GM23248 (cell line): ENCODE measurements at regions not wholly inside any gene's neighbourhood (a gene's known extent, or its start where the extent isn't known, plus 50 kb on each side); places are given as distances from the start of the nearest gene placed in this dataset.

ENCODE experiments used
- DNase-seq: peaks from one replicate; pipeline ENCODE4 v3.0.0-alpha.2; 2015
- H2AFZ ChIP-seq: fragments of 200-600 bp; sonication (generic); 2 replicates; pipeline ENCODE4 v1.6.1; 2016; ENCODE audit warnings: antibody characterized with exemption
- H3F3A ChIP-seq: fragments of 200-600 bp; sonication (generic); 2 replicates; pipeline ENCODE4 v1.6.1; 2016; ENCODE audit warnings: mild to moderate bottlenecking, antibody characterized with exemption, mixed run types; ENCODE audit not compliant: insufficient read depth
- H3K27ac ChIP-seq: fragments of 200-600 bp; sonication (generic); 2 replicates; pipeline ENCODE4 v1.5.1; 2016; ENCODE audit warnings: mild to moderate bottlenecking
- H3K27me3 ChIP-seq: fragments of 200-600 bp; sonication (generic); replicated peaks from 2 replicates; pipeline ENCODE4 v1.6.1; 2016; ENCODE audit warnings: mild to moderate bottlenecking; ENCODE audit not compliant: insufficient read depth
- H3K36me3 ChIP-seq: fragments of 200-600 bp; sonication (generic); 2 replicates; pipeline ENCODE4 v1.6.1; 2016; ENCODE audit warnings: low read depth, mild to moderate bottlenecking
- H3K4me1 ChIP-seq: fragments of 200-600 bp; sonication (generic); 2 replicates; pipeline ENCODE4 v1.6.1; 2016; ENCODE audit warnings: mild to moderate bottlenecking; ENCODE audit not compliant: insufficient read depth
- H3K4me2 ChIP-seq: fragments of 200-600 bp; sonication (generic); one replicate; pipeline ENCODE4 v1.6.1; 2016; ENCODE audit warnings: mild to moderate bottlenecking; ENCODE audit not compliant: unreplicated experiment
- H3K4me3 ChIP-seq: fragments of 200-600 bp; sonication (generic); 2 replicates; pipeline ENCODE4 v1.5.1; 2016; ENCODE audit warnings: mild to moderate bottlenecking
- H3K79me2 ChIP-seq: fragments of 200-600 bp; sonication (generic); 2 replicates; pipeline ENCODE4 v1.6.1; 2016; ENCODE audit warnings: mild to moderate bottlenecking; ENCODE audit not compliant: insufficient read depth
- H3K9ac ChIP-seq: fragments of 200-600 bp; sonication (generic); 2 replicates; pipeline ENCODE4 v1.6.1; 2016; ENCODE audit warnings: mild to moderate bottlenecking
- H3K9me2 ChIP-seq: fragments of 200-600 bp; sonication (generic); 2 replicates; pipeline ENCODE4 v1.6.1; 2016; ENCODE audit warnings: mixed run types, mild to moderate bottlenecking, moderate library complexity; ENCODE audit not compliant: insufficient read depth
- H3K9me3 ChIP-seq: fragments of 200-600 bp; sonication (generic); one replicate; pipeline ENCODE4 v1.6.1; 2017; ENCODE audit warnings: low read depth
- H4K20me1 ChIP-seq: fragments of 200-600 bp; sonication (generic); 2 replicates; pipeline ENCODE4 v1.6.0; 2016; ENCODE audit not compliant: insufficient read depth
- EZH2 ChIP-seq: fragments of 200-600 bp; sonication (generic); IDR thresholded peaks from 2 replicates; pipeline ENCODE4 v1.6.1; 2018; ENCODE audit warnings: antibody characterized with exemption, mild to moderate bottlenecking; ENCODE audit not compliant: insufficient read depth, poor library complexity, severe bottlenecking
- EZH2phosphoT487 ChIP-seq: fragments of 200-600 bp; sonication (generic); IDR thresholded peaks from 2 replicates; pipeline ENCODE4 v1.6.1; 2018; ENCODE audit warnings: antibody characterized with exemption, moderate library complexity, mild to moderate bottlenecking, low read depth; ENCODE audit not compliant: insufficient read depth
- WGBS, 2 experiments: methylation state at CpG; one replicate each; pipeline ENCODE4 v1.1.6; 2015 to 2017; ENCODE audit warnings: low lambda C conversion rate in 2 of 2, low coverage in 1 of 2; ENCODE audit errors: missing lambda C conversion rate in 2 of 2; 5-methylcytosine and 5-hydroxymethylcytosine counted together
- in situ Hi-C: fragments of 300-500 bp; cut with MboI; formaldehyde crosslinking; loops from 2 replicates; pipeline ENCODE4 v1.15.0; 2020

- Histone ChIP-seq H3K27me3 (no peaks in the 10 kb centered on the region), H3K9me2 (no peaks in the 10 kb centered on the region), H3K4me2 (no peak overlapping the region), H3K4me1 (no peaks in the 10 kb centered on the region), H3F3A (no peaks in the 10 kb centered on the region), H3K27ac (no peak overlapping the region), H3K36me3 (no peaks in the 10 kb centered on the region), H3K4me3 (no peak overlapping the region), H3K79me2 (no peaks in the 10 kb centered on the region), H4K20me1 (no peaks in the 10 kb centered on the region), H3K9me3 (no peaks in the 10 kb centered on the region), H2AFZ (no peak overlapping the region), H3K9ac (no peak overlapping the region)
- in situ Hi-C loops = no loop called here
- no peak for TF ChIP-seq EZH2
- TF ChIP-seq EZH2phosphoT487 = no peak
- DNase-seq = no peak
- WGBS, 2 experiments = 16 to 18% methylated on average over 4 of the region's 4 CpGs
Measured at GRCh38 chr3:95758707-95759106, 1055.7 kb upstream of the EPHA6 start.

GRCh38 chr3:95759614-95760301 is 1054.6 kb upstream of the EPHA6 start:
- no peaks in the 10 kb centered on the region for H3K79me2 ChIP-seq
- H3K36me3 ChIP-seq = no peaks in the 10 kb centered on the region
- no peaks in the 10 kb centered on the region for H4K20me1 ChIP-seq
- H3K9ac ChIP-seq = no peak overlapping the region
- H3K27me3 ChIP-seq = no peaks in the 10 kb centered on the region
- DNase-seq = no peak
- H3K9me2 ChIP-seq = no peaks in the 10 kb centered on the region
- no peaks in the 10 kb centered on the region for H3K4me1 ChIP-seq
- H3F3A ChIP-seq = no peaks in the 10 kb centered on the region
- no peaks in the 10 kb centered on the region for H3K9me3 ChIP-seq
- H3K4me3 ChIP-seq = no peak overlapping the region
- in situ Hi-C loops = no loop called here
- TF ChIP-seq EZH2 = no peak
- TF ChIP-seq EZH2phosphoT487 = no peak
- H3K27ac ChIP-seq = no peak overlapping the region
- H2AFZ ChIP-seq = no peak overlapping the region
- WGBS, 2 experiments = 26 to 27% methylated on average over 6 of the region's 6 CpGs
- no peak overlapping the region for H3K4me2 ChIP-seq

GRCh38 chr3:95775486-95776094 is 1038.8 kb upstream of the EPHA6 start:
- H3K36me3 ChIP-seq = no peaks in the 10 kb centered on the region
- H3K9me3 ChIP-seq = no peaks in the 10 kb centered on the region
- H3K9me2 ChIP-seq = no peaks in the 10 kb centered on the region
- no peak overlapping the region for H3K4me2 ChIP-seq
- 13 to 23% methylated on average over 5 of the region's 5 CpGs for WGBS, 2 experiments
- TF ChIP-seq EZH2phosphoT487 (no peak), EZH2 (no peak)
- no peaks in the 10 kb centered on the region for H3K4me1 ChIP-seq
- H3K4me3 ChIP-seq = no peak overlapping the region
- in situ Hi-C loops = no loop called here
- no peaks in the 10 kb centered on the region for H3K79me2 ChIP-seq
- H3K27me3 ChIP-seq = no peaks in the 10 kb centered on the region
- H4K20me1 ChIP-seq = no peaks in the 10 kb centered on the region
- no peaks in the 10 kb centered on the region for H3F3A ChIP-seq
- no peak overlapping the region for H2AFZ ChIP-seq
- DNase-seq = no peak
- H3K9ac ChIP-seq = no peak overlapping the region
- no peak overlapping the region for H3K27ac ChIP-seq

DNA sequence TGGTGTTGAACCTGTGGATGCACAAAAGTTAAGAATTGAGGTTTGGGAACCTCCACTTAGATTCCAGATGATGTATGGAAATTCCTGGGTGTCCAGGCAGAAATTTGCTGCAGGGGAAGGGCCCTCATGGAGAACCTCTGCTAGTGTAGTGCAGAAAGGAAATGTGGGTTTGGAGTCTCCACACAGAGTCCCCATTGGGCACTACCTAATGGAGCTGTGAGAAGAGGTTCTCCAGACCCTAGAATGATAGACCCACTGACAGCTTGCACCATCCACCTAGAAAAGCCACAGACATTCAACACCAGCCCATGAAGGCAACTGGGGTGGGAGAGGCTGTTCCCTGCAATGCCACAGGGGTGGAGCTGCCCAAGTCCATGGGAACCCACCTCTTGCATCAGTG is 1032.8 kb upstream of the EPHA6 start:
- no peak overlapping the region for H3K4me2 ChIP-seq
- H3K36me3 ChIP-seq = no peaks in the 10 kb centered on the region
- H3K27ac ChIP-seq = no peak overlapping the region
- H4K20me1 ChIP-seq = no peaks in the 10 kb centered on the region
- no peaks in the 10 kb centered on the region for H3K79me2 ChIP-seq
- H3K4me1 ChIP-seq = no peaks in the 10 kb centered on the region
- H3K9me3 ChIP-seq = no peaks in the 10 kb centered on the region
- DNase-seq = no peak
- no peaks in the 10 kb centered on the region for H3F3A ChIP-seq
- H3K9me2 ChIP-seq = no peaks in the 10 kb centered on the region
- H3K27me3 ChIP-seq = no peaks in the 10 kb centered on the region
- TF ChIP-seq EZH2phosphoT487 (no peak), EZH2 (no peak)
- H3K9ac ChIP-seq = no peak overlapping the region
- in situ Hi-C loops = no loop called here
- no peak overlapping the region for H2AFZ ChIP-seq
- no peak overlapping the region for H3K4me3 ChIP-seq

DNA sequence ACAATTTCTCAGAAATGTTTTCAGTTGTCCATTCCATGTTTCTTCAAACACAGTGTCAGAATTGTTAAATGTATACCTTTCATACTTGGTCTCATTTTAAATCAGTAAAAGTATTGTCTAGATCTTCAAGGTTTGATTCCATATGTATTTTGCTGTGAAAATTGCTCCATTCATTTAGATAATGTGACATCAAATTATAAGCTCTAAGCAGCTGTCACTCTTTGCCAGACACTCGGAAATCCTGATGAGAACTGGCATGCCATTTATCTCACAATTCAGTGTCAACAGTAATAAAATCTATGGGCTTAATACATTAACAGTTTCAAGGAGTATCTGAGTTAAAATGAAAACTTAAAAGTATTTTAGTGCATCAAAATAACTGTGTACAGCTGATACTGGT is 1025.3 kb upstream of the EPHA6 start:
- Histone ChIP-seq H3K4me3 (no peak overlapping the region), H4K20me1 (no peaks in the 10 kb centered on the region), H3K4me2 (no peak overlapping the region), H3K27me3 (no peaks in the 10 kb centered on the region), H3K9ac (no peak overlapping the region), H3K36me3 (no peaks in the 10 kb centered on the region), H3K4me1 (no peaks in the 10 kb centered on the region), H3K79me2 (no peaks in the 10 kb centered on the region), H3K9me3 (peaks cover 3% of the 10 kb centered on the region), H3K9me2 (no peaks in the 10 kb centered on the region), H3F3A (no peaks in the 10 kb centered on the region), H3K27ac (no peak overlapping the region), H2AFZ (no peak overlapping the region)
- TF ChIP-seq EZH2 = no peak
- no peak for TF ChIP-seq EZH2phosphoT487
- no peak for DNase-seq
- whole genome bisulfite sequencing, 2 experiments = 13 to 17% methylated on average over 1 of the region's 1 CpG
- in situ Hi-C loops = no loop called here
